ENCODE measurements at regions not wholly inside any gene's neighbourhood (a gene's known extent, or its start where the extent isn't known, plus 50 kb on each side); places are given as distances from the start of the nearest gene placed in this dataset.

- no peak for TF ChIP-seq CTCF (IDR thresholded peaks at IDR 0.05)
- no peak for TF ChIP-seq ZNF425 (CRISPR knock-in tag; conservative IDR thresholded peaks at IDR 0.05)
- TF ChIP-seq PREB (CRISPR knock-in tag; IDR thresholded peaks at IDR 0.05; ENCODE audit: borderline replicate concordance), result no peak
- no peak for TF ChIP-seq FOXK1 (CRISPR knock-in tag; IDR thresholded peaks at IDR 0.05)
- TF ChIP-seq TP53 (CRISPR knock-in tag; IDR thresholded peaks at IDR 0.05), result no peak
- TF ChIP-seq MLX (CRISPR knock-in tag; IDR thresholded peaks at IDR 0.05), result no peak
- TF ChIP-seq ATF2 (CRISPR knock-in tag; IDR thresholded peaks at IDR 0.05; ENCODE audit: borderline replicate concordance, low read depth), result no peak
- TF ChIP-seq MAX (CRISPR knock-in tag; IDR thresholded peaks at IDR 0.05), result no peak
- no peak for TF ChIP-seq FOXP4 (CRISPR knock-in tag; IDR thresholded peaks at IDR 0.05)
- TF ChIP-seq CBFB (CRISPR knock-in tag; IDR thresholded peaks at IDR 0.05; ENCODE audit: low read depth), result no peak
- TF ChIP-seq E2F4 (CRISPR knock-in tag; IDR thresholded peaks at IDR 0.05; ENCODE audit: borderline replicate concordance, low read depth), result no peak
- no peak for TF ChIP-seq NR1H2 (CRISPR knock-in tag; IDR thresholded peaks at IDR 0.05)
- TF ChIP-seq TEAD4 (CRISPR knock-in tag; IDR thresholded peaks at IDR 0.05), result no peak
These were observed 128.5 kb downstream of the KIF26A start for GRCh38 chr14:104266631-104267575.

Measured in WTC11 (cell line).